Left lung (tissue), 4 donors: ENCODE measurements at regions not wholly inside any gene's neighbourhood (a gene's known extent, or its start where the extent isn't known, plus 50 kb on each side); places are given as distances from the start of the nearest gene placed in this dataset.
A peak's percentile ranks its signal among the peaks of the same experiment; 100 is the strongest.

Experiments used
- ATAC-seq: fragments of 200-7000 bp; cut with Tn5 transposase; one replicate; pipeline ENCODE4 v1.9.1; 2020; ENCODE audit warnings: moderate library complexity
- DNase-seq, 4 donors: peaks; one replicate each; pipeline ENCODE4 v3.0.0-alpha.2; 2013 to 2020
- H3K27ac ChIP-seq, 2 donors: fragments of 200-600 bp; sonication (generic) in 1 of 2; one replicate each; pipeline versions ENCODE4 v1.5.0 to v1.8.0; 2020 to 2021
- H3K27me3 ChIP-seq, 2 donors: fragments of 200-600 bp; sonication (generic) in 1 of 2; one replicate each; pipeline versions ENCODE4 v1.5.0 to v1.8.0; 2020 to 2021
- H3K36me3 ChIP-seq, 2 donors: fragments of 200-600 bp; sonication (generic) in 1 of 2; one replicate each; pipeline versions ENCODE4 v1.5.0 to v1.8.0; 2020 to 2021
- H3K4me1 ChIP-seq, 2 donors: fragments of 200-600 bp; one replicate each; pipeline ENCODE4 v1.8.0; 2021
- H3K4me3 ChIP-seq, 2 donors: fragments of 200-600 bp; sonication (generic) in 1 of 2; one replicate each; pipeline versions ENCODE4 v1.5.0 to v1.8.0; 2020 to 2021; ENCODE audit warnings: mild to moderate bottlenecking in 1 of 2
- H3K9me3 ChIP-seq, 2 donors: fragments of 200-600 bp; sonication (generic) in 1 of 2; one replicate each; pipeline versions ENCODE4 v1.5.0 to v1.8.0; 2020 to 2021
- CTCF ChIP-seq, 2 donors: fragments of 200-600 bp; sonication (generic) in 1 of 2; IDR thresholded peaks; one replicate each; pipeline versions ENCODE4 v1.5.0 to v1.8.0; 2021; ENCODE audit warnings: antibody characterized with exemption in 2 of 2
- intact Hi-C, 2 donors: fragments of 100-400 bp; cut with DNase I; formaldehyde crosslinking; loops; one replicate each; pipeline versions ENCODE4 v1.11.2 to v1.14.2; 2022
- donor health status: DM: no; HTN: yes; CAD: no.
- donor health status: DM: no; HTN: no; CAD: no.

DNA sequence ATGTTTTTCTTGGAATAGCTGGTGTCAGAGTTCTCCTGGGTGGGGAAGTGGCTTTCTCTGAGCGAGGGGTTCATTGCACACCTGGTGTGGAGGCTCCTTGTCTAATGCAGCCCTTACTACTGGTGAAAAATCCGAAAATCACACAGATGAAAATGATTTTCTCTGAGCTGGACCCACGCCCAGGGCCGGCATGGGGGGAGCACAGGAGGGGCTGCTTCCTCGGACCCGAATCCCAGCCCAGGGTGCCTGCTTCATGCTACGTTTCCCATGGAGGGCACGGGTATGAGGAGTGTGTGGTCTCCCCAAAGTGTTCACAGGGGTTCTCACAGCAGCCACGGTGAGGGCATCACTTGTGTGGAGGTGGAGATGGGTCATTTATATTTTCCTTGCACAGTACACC is 288.0 kb upstream of the HDAC4 start:
- Histone ChIP-seq H3K4me1 (no peaks in the 10 kb centered on the region), H3K27me3 (peaks cover 0 to 34% of the 10 kb centered on the region in 2 donors), H3K4me3 (no peak overlapping the region), H3K27ac (no peak overlapping the region), H3K36me3 (no peaks in the 10 kb centered on the region), H3K9me3 (no peaks in the 10 kb centered on the region)
- intact Hi-C loops, result no loop called here
- TF ChIP-seq CTCF (IDR thresholded peaks at IDR 0.05), result no peak
- DNase-seq (no peak), ATAC-seq (no peak)

DNA sequence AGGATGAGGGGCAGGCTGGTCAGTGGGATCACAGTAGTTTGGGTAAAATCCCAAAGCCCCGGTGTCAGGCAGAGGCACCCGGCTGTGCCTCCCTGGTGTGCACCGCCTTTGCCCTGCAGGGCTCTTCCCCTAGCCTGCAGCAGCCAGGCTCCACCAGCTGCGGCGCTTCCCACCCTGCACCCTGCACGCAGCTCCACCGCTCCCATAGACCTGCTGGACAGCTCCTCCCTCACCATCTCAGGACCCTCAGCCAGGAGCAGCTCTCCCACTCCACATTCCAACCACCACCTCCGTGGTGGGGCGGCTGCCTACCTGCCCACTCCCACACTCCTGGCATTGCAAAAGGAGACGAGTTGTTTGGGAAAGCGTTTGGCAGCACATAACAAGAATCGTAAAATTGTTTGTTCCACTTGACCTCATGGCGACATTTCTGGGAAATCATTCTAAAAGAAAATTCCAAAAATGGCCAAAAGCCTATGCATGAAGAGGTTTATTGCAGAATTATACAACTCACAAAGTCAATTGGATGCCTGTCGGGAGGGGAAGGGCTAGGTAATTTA is 287.4 kb upstream of the HDAC4 start:
- Histone ChIP-seq H3K36me3 (no peaks in the 10 kb centered on the region), H3K27ac (no peak overlapping the region), H3K9me3 (no peaks in the 10 kb centered on the region), H3K4me1 (no peaks in the 10 kb centered on the region), H3K27me3 (peaks cover 0 to 40% of the 10 kb centered on the region in 2 donors), H3K4me3 (no peak overlapping the region)
- intact Hi-C loops, result no loop called here
- TF ChIP-seq CTCF (IDR thresholded peaks at IDR 0.05), result no peak
- ATAC-seq (peak; percentile 71), DNase-seq (peak in 2 of 4 donors; percentile 18 to 32)

- Histone ChIP-seq H3K27me3 (peaks cover 0 to 48% of the 10 kb centered on the region in 2 donors), H3K36me3 (no peaks in the 10 kb centered on the region), H3K4me1 (no peaks in the 10 kb centered on the region), H3K27ac (no peak overlapping the region), H3K4me3 (no peak overlapping the region), H3K9me3 (no peaks in the 10 kb centered on the region)
- no peak for TF ChIP-seq CTCF (IDR thresholded peaks at IDR 0.05)
- no peak for ATAC-seq
- no peak for DNase-seq
- intact Hi-C loops, result no loop called here
These were observed 286.6 kb upstream of the HDAC4 start for GRCh38 chr2:239687441-239687840.

GRCh38 chr2:239685965-239686364 is 285.1 kb upstream of the HDAC4 start:
- intact Hi-C loops, result no loop called here
- no peak for TF ChIP-seq CTCF (IDR thresholded peaks at IDR 0.05)
- no peak for ATAC-seq
- no peak for DNase-seq
- Histone ChIP-seq H3K27ac (no peak overlapping the region), H3K4me3 (no peak overlapping the region), H3K9me3 (no peaks in the 10 kb centered on the region), H3K4me1 (no peaks in the 10 kb centered on the region), H3K27me3 (peaks cover 0 to 45% of the 10 kb centered on the region in 2 donors), H3K36me3 (no peaks in the 10 kb centered on the region)

- no peak for ATAC-seq
These were observed 284.7 kb upstream of the HDAC4 start for GRCh38 chr2:239685556-239685955.

More at GRCh38 chr2:239685556-239685955, 284.7 kb upstream of the HDAC4 start:
- Histone ChIP-seq H3K27ac (no peak overlapping the region), H3K9me3 (no peaks in the 10 kb centered on the region), H3K27me3 (peaks cover 0 to 44% of the 10 kb centered on the region in 2 donors), H3K4me3 (no peak overlapping the region), H3K36me3 (no peaks in the 10 kb centered on the region), H3K4me1 (no peaks in the 10 kb centered on the region)
- DNase-seq, result no peak
- TF ChIP-seq CTCF (IDR thresholded peaks at IDR 0.05), result no peak
- intact Hi-C loops, result no loop called here
